NCI-H1694 (cell line): ENCODE measurements at regions not wholly inside any gene's neighbourhood (a gene's known extent, or its start where the extent isn't known, plus 50 kb on each side); places are given as distances from the start of the nearest gene placed in this dataset.
"Not testable (repeated sequence)": the region's sequence is repeated elsewhere in the genome, so short reads cannot be mapped to it uniquely, and the experiment has no call there.

Experiments
- DNase-seq: peaks from one replicate; lab custom pipeline; 2025; lab: John Stamatoyannopoulos, UW

DNA sequence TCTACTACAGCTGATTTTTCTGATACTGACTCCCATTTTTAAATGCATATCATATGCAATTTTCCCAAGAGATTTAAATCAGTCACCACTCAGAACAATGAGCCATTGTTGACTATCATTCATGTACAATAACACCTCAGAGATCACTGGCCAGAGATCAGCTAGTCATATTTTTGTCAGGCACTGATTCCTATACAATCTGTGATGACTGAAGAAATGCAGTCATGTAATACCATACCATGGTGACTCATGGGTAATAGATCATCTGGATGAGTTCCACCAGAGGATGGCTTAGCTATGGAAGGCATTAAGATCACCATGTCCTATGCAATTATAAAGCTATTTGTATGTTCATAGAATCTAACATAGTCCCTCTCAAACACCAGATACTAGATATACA is 285.7 kb upstream of the DCC start:
- no peak for DNase-seq

DNA sequence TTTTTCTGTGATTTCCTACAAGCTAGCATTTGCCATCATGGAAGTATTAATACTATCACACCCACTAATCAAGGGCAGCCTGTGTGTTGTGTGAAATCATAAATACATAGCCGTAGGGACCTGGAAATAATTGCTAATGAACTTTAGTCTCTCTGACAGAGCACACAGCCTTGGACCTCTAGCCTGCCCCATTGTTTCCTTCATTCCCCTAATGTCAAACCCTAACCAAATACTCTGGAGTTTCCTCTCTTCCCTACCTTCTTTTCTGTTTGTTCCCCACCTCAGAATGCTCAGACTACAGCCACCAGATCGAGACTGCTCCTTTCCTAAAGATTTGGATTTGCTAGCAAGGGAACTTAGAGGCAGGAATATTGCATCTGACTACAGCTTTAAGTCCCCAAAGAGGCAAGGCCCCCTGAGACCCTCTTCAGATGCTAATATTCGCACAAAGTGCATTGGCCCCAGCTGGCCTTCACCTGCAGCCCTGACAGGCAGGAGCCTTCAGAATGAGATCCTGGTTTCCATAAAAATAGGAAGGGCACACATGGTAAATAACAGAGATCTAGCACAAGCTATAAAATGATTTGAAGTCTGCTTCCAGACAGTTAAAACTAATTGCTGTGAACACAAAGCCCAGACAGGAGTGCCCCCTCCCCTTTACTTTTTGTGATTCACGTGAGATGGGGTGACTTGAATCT is 279.2 kb upstream of the DCC start:
- DNase-seq, result no peak

- no peak for DNase-seq
Observed at GRCh38 chr18:52063923-52064322, 276.1 kb upstream of the DCC start.

- no peak for DNase-seq
Observed at GRCh38 chr18:52069201-52069600, 270.8 kb upstream of the DCC start.

GRCh38 chr18:52070291-52070756 is 269.7 kb upstream of the DCC start:
- no peak for DNase-seq

DNA sequence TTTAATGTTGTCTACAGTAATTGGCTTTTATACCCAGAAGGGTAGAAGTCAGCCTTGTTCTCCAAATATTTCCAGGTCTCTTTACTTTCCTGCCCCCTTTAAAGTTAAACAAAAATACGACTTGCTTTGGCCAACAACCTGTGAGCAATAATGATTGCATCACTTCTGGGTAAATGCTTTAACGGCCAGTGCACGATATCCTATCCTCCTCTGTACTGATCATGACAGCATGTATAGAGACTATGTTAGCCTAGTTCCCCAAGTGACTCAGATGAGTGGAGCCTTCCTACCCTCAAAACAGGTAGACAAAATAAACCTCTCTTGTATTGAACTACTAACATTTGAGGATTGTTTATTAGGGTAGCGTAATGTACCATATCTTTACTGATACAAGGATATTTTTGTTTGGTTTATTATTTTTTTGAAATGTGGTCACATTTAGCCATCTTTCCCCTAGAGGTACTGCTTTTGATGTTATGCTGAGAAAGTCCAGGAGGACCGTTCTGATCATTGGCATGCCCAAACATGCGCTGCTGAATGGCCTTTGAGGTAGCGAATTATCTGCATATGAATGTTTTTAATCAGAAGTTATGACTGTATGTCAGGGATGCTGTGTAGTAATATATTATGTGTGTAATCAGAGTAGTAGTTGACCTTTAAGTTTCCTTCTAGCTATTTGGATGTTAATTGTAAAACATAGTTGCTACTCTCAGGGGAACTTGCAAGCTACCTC is 262.6 kb upstream of the DCC start:
- DNase-seq, result no peak

GRCh38 chr18:52082246-52082645 is 257.8 kb upstream of the DCC start:
- DNase-seq, result no peak

DNA sequence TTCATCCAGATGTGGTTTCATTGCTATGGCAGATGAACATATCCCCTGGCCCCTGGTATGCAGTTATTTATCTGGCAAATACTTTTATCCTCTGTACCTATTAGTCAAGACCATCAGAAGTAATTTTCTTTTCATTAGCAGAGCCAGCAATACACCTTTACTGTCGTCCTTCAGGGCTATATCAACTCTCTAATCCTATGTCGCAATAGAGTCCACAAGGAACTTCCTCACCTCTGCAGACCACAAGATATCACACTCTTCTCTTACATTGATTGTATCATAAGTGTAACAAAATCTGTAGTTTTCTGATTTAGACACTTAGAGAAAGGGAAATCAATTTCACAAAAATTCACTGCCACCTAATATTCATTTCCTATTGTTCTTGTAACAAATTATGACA is 252.9 kb upstream of the DCC start:
- no peak for DNase-seq

GRCh38 chr18:52090005-52090404 is 250.0 kb upstream of the DCC start:
- no peak for DNase-seq

DNA sequence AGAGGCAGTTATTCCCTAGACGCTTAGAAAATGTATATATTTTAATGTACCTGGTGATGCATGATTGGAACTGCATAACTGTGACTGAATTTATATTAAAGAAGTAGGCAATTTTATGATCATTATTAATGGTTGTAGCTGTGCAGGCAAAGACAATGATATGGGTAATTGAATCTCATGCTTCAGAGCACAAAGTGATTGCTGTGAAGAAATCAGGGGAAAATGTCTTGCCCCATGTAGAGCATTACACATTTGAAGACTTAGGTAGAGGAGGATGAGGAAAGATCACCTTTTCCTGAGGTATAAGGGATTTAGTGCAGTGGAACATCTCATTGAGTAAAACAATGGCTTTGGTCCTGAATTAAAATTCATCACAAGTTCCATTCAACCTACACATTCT is 246.8 kb upstream of the DCC start:
- no peak for DNase-seq

- no peak for DNase-seq
Observed at GRCh38 chr18:52118684-52119083, 221.3 kb upstream of the DCC start.

DNA sequence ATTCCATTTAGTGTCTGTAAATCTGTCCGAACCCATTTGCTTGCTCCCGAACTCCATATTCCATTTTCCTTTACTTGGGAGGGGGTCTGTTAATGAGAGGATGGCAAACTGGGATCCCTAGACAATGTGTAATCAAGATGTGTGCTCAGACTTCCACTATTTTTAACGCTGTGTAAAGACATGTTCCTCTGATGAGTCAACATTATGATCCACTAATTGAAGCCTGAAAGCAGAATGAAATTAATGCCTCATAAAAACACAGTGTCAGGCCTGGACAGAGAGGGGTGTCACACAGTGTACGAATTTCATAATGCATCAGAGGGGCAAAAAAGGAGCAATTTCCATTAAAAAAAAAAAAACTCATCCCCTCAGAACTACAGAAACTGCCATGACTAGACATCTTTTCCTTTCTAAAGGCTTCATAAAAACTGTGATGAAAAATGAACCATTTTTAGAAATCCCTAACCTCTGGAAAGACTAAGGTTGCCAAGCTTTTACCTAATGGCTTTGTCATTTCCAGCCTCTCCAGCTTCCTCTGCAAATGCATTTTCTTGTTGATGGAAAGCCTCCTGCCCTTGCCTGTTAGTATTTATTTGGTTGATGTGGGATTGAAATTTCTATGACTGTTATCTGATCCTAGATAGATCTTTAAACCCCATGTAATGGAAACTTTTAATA is 209.2 kb upstream of the DCC start:
- no peak for DNase-seq

DNA sequence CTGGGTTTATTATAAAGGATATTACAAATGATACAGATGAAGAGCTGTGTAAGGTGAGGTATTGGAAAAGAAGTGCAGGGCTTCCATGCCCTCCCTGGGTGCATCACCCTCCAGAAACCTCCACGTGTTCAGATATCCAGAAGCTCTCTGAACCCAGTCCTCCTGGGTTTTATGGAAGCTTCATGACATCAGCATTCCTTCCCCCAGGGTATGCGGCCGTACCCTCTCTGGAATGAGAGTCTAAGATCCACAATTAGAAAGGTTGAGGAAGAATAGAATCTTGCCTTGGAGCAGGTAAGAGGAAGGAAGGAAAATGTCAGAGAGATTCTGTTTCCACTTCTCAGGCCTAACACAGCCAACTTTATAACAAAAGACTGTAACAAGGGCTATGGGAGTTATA is 208.2 kb upstream of the DCC start:
- no peak for DNase-seq

DNA sequence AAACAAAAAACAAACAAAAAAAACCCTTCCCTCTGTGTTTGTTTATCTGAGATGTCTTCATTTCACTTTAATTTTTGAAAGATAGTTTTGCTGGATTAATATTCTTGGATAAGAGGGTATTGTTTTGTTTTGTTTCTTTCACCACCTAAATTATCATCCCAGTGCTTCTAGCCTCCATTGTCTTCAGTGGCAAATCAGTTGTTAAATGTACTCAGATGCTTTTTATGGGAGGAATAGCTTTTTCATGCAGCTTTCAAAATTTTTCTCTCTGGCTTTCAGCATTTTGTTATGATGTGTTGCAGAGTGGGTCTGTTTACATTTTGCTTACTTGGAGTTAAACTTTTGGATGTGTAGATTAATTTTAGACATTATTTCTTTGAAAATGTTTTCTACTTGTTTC is 203.5 kb upstream of the DCC start:
- no peak for DNase-seq

- DNase-seq, result no peak
Observed at GRCh38 chr18:52140986-52141385, 199.0 kb upstream of the DCC start.

GRCh38 chr18:52150050-52150449 is 189.9 kb upstream of the DCC start:
- no peak for DNase-seq

- no peak for DNase-seq
Observed at GRCh38 chr18:52152036-52152435, 188.0 kb upstream of the DCC start.

DNA sequence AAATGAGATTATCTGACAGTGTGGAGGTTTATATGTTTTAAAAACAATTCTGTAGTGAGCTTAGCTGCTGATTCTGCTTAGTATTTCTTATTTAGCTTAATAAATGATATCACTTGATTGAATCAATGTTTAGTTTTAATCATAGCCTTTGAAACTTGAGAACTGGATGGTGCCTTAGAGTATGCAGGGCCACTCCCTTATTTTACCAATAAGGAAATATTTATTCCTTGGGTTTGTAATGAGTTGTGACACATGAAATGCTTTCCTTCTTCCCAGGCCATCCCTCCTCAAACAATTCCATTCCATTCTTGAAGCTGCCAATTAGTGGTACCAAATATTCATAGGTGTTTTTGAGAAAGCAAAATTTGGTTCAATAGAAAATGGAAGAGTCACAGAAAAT is 183.8 kb upstream of the DCC start:
- no peak for DNase-seq

- no peak for DNase-seq
Observed at GRCh38 chr18:52160636-52161035, 179.4 kb upstream of the DCC start.

- no peak for DNase-seq
Observed at GRCh38 chr18:52163478-52163877, 176.5 kb upstream of the DCC start.

DNA sequence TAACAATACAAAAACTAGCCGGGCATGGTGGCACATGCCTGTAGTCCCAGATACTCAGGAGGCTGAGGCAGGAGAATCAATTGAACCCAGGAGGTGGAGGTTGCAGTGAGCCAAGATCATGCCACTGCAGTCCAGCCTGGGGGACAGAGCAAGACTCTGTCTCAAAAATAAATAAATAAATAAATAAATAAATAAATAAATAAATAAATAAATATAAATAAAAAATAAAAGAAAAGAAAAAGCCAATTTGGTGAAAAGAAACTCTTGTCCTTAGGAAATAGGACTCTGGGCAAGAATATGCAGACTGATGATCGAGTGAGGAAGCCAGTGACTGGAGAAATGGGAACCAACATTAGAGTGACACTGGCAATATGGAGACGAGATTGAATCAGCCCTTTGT is 171.9 kb upstream of the DCC start:
- DNase-seq, result not testable (repeated sequence)

GRCh38 chr18:52174220-52174619 is 165.8 kb upstream of the DCC start:
- no peak for DNase-seq

DNA sequence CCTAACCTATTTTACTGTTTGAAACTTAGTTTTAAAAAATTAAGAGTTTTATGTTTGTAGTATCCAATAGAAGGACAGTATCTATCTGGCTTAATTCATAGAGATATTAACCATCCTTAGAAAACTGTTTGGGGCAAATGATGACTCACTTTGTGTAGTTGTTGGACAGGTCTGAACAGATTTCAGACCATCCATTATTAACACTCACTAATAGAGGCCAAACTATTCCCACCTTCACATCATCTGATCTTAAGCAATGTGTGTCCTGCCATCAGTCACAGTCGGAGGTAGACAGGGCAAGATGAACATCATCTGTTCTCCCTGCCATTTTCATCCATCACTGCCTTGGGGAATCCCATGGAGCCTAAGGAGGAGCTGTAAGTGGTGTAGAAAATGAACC is 164.6 kb upstream of the DCC start:
- DNase-seq, result no peak
